Stomach smooth muscle (tissue), 2 donors: ENCODE measurements at regions not wholly inside any gene's neighbourhood (a gene's known extent, or its start where the extent isn't known, plus 50 kb on each side); places are given as distances from the start of the nearest gene placed in this dataset.

ENCODE experiments used
- H3K27ac ChIP-seq: one replicate; pipeline ENCODE4 v1.7.0; 2013; ENCODE audit warnings: mild to moderate bottlenecking, low read length, inconsistent platforms
- H3K27me3 ChIP-seq, 2 donors: one replicate each; pipeline ENCODE4 v1.7.0; 2013; ENCODE audit warnings: low read length in 2 of 2; ENCODE audit not compliant: insufficient read depth in 2 of 2, control insufficient read depth in 1 of 2
- H3K36me3 ChIP-seq, 2 donors: one replicate each; pipeline ENCODE4 v1.7.0; 2013; ENCODE audit warnings: low read length in 2 of 2; ENCODE audit not compliant: control insufficient read depth in 2 of 2, insufficient read depth in 2 of 2
- H3K4me1 ChIP-seq: one replicate; pipeline ENCODE4 v1.7.0; 2013; ENCODE audit warnings: low read length; ENCODE audit not compliant: control insufficient read depth, insufficient read depth
- H3K4me3 ChIP-seq, 2 donors: one replicate each; pipeline ENCODE4 v1.7.0; 2013; ENCODE audit warnings: low read length in 2 of 2
- H3K9ac ChIP-seq, 2 donors: one replicate each; pipeline ENCODE4 v1.7.0; 2013; ENCODE audit warnings: low read length in 2 of 2, mild to moderate bottlenecking in 1 of 2
- H3K9me3 ChIP-seq, 2 donors: one replicate each; pipeline ENCODE4 v1.7.0; 2013; ENCODE audit warnings: low read length in 2 of 2; ENCODE audit not compliant: control insufficient read depth in 2 of 2
- donor health status: healthy.
- donor health status: Pancreatic carcinoma.

GRCh38 chr20:22241609-22242008, 342.8 kb downstream of the FOXA2 start:
- H3K9ac ChIP-seq, result no peak overlapping the region
- no peak overlapping the region for H3K27ac ChIP-seq
- H3K4me3 ChIP-seq, result no peak overlapping the region
- H3K4me1 ChIP-seq, result no peaks in the 10 kb centered on the region
- H3K9me3 ChIP-seq, result no peaks in the 10 kb centered on the region
- peaks cover 0 to 6% of the 10 kb centered on the region in 2 donors for H3K27me3 ChIP-seq
- no peaks in the 10 kb centered on the region for H3K36me3 ChIP-seq

DNA sequence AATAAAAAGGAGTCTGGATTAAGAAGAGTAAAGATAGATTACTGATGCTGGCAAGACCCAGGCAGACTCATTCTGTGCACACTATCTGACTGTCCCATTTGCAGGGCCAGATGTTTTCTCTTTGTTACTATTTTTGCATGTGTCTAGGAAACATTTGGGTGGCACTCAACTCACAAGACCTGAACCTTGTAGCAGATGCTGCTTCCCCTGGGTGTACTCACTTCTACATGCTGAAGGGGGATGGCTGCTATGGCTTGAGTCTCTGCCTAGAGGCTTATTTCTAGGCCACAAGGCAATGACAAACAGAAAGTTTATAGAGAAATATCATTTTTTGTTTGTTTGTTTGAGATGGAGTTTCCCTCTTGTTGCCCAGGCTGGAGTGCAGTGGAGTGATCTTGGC, 351.4 kb downstream of the FOXA2 start:
- no peak overlapping the region for H3K27ac ChIP-seq
- no peaks in the 10 kb centered on the region for H3K4me1 ChIP-seq
- H3K4me3 ChIP-seq, result no peak overlapping the region
- no peaks in the 10 kb centered on the region for H3K27me3 ChIP-seq
- no peaks in the 10 kb centered on the region for H3K36me3 ChIP-seq
- H3K9me3 ChIP-seq, result no peaks in the 10 kb centered on the region
- H3K9ac ChIP-seq, result no peak overlapping the region

DNA sequence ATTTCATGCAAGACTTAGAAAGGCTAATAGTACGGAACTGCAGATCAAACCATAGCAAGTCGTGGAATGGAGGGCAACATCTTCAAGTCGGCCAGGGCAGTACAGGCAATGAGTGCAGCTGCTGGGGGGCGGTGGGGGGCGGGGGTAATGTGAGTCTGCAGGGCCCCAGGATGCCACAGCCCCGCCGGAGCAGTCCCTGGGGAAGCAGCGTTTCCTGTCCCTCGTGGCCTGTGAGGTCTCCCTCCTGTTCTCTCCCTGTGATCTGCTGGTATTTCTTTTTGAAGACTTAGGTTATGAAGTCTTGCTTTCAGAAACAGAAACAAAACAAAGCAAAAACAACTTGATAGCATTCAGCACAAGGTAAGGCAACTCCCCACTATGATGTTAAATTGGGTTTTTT, 351.9 kb downstream of the FOXA2 start:
- Histone ChIP-seq H3K27ac (no peak overlapping the region), H3K4me3 (no peak overlapping the region), H3K36me3 (no peaks in the 10 kb centered on the region), H3K4me1 (no peaks in the 10 kb centered on the region), H3K9ac (no peak overlapping the region), H3K27me3 (no peaks in the 10 kb centered on the region), H3K9me3 (no peaks in the 10 kb centered on the region)

DNA sequence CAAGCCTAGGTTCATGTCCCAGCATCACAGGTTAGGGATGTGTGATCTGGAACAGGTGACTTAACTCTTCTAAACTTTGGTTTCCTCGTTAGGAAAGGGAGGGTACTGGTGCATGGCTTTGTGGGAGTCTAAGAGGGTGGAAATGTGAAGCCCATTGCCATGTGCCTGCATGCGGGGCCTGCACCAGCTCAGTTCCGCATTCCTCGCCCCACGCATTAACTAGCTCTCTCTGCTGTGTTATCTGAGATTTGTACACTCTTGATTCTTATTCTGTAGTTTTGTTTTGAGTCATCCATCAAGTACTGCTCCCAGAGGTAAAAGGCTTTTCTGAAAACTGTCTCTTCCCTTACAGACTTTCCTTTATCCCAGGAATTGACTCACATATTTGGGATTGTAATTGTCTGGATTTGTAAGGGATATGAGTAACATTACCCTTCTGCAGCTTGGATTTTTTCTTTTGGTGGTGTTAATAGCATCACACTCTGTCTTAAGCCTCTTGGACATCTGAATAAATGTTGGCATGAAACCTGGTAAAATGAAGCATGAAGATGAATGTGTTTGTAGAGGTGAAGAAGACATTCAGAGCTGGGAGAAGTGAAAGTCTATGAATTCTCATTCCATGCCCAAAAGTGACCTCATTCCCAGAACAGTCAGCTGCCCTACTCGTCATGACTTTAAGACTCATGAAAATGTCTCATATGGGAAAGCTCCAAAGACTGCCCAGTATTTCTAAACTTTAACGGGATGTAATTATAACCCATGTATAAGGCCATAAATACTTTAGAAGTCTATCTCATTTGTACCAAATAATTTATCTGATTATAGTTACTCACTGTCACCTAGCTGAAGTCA, 357.3 kb downstream of the FOXA2 start:
- H3K4me3 ChIP-seq, result no peak overlapping the region
- H3K27ac ChIP-seq, result no peak overlapping the region
- no peaks in the 10 kb centered on the region for H3K36me3 ChIP-seq
- H3K9ac ChIP-seq, result no peak overlapping the region
- H3K9me3 ChIP-seq, result peaks cover 0 to 4% of the 10 kb centered on the region in 2 donors
- H3K4me1 ChIP-seq, result no peaks in the 10 kb centered on the region
- H3K27me3 ChIP-seq, result no peaks in the 10 kb centered on the region

- Histone ChIP-seq H3K9ac (no peak overlapping the region), H3K4me1 (no peaks in the 10 kb centered on the region), H3K9me3 (peaks cover 0 to 4% of the 10 kb centered on the region in 2 donors), H3K27me3 (no peaks in the 10 kb centered on the region), H3K36me3 (no peaks in the 10 kb centered on the region), H3K4me3 (no peak overlapping the region), H3K27ac (no peak overlapping the region)
Measured at GRCh38 chr20:22223236-22223635, 361.1 kb downstream of the FOXA2 start.

- Histone ChIP-seq H3K27ac (no peak overlapping the region), H3K9me3 (no peaks in the 10 kb centered on the region), H3K9ac (no peak overlapping the region)
Measured at GRCh38 chr20:22217712-22218352, 366.5 kb downstream of the FOXA2 start.

GRCh38 chr20:22216984-22217383, 367.4 kb downstream of the FOXA2 start:
- H3K27me3 ChIP-seq, result no peaks in the 10 kb centered on the region
- H3K4me3 ChIP-seq, result no peak overlapping the region
- no peak overlapping the region for H3K27ac ChIP-seq
- no peaks in the 10 kb centered on the region for H3K36me3 ChIP-seq
- no peaks in the 10 kb centered on the region for H3K9me3 ChIP-seq
- H3K4me1 ChIP-seq, result no peaks in the 10 kb centered on the region
- H3K9ac ChIP-seq, result no peak overlapping the region

More at GRCh38 chr20:22217712-22218352, 366.5 kb downstream of the FOXA2 start:
- Histone ChIP-seq H3K27me3 (no peaks in the 10 kb centered on the region), H3K4me3 (no peak overlapping the region), H3K4me1 (no peaks in the 10 kb centered on the region), H3K36me3 (no peaks in the 10 kb centered on the region)

DNA sequence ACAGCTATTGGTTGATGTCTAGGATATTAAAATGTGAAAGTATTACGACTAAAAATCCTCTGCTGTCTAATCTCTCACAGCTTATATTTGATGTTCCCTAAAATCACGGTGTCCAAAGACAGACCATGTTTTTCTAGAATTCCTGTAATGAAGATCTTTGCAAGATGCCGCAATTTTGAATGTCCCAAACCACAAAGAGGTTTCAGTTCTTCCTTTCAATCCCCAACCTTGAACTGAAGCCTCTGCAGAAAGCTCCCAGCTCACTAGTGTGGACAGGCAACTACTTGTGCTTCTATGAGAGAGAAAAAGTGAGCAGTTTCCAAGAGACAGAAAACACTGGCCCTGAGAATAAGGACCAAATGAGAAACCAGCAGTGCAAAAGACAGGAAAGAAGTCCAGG, 370.1 kb downstream of the FOXA2 start:
- no peak overlapping the region for H3K9ac ChIP-seq
- no peak overlapping the region for H3K27ac ChIP-seq
- H3K4me3 ChIP-seq, result no peak overlapping the region
- H3K27me3 ChIP-seq, result no peaks in the 10 kb centered on the region
- no peaks in the 10 kb centered on the region for H3K36me3 ChIP-seq
- H3K9me3 ChIP-seq, result no peaks in the 10 kb centered on the region
- no peaks in the 10 kb centered on the region for H3K4me1 ChIP-seq

GRCh38 chr20:22213271-22213670, 371.1 kb downstream of the FOXA2 start:
- Histone ChIP-seq H3K27me3 (no peaks in the 10 kb centered on the region), H3K36me3 (no peaks in the 10 kb centered on the region), H3K9ac (no peak overlapping the region), H3K4me1 (no peaks in the 10 kb centered on the region), H3K9me3 (no peaks in the 10 kb centered on the region), H3K27ac (no peak overlapping the region), H3K4me3 (no peak overlapping the region)

DNA sequence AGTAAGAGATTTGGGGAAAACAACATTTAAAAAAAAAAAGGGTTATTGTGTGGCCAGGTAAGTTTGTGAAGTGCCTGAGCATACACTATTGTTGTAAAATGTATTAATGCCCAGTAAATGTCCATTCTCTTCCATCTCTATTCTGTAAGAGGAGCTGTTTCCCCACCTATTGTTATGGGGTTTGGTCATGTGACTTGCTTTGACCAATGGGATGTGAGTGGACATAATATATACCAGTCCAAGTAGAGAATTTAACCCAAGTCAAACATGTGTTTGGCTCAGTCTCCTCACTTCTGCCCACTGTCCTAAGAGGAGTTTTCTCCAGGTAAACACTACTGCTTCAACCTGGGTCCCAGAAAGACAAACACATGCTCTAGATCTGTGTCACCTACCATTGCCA, 377.1 kb downstream of the FOXA2 start:
- Histone ChIP-seq H3K27me3 (no peaks in the 10 kb centered on the region), H3K9ac (no peak overlapping the region), H3K36me3 (no peaks in the 10 kb centered on the region), H3K27ac (no peak overlapping the region), H3K4me3 (no peak overlapping the region), H3K4me1 (no peaks in the 10 kb centered on the region), H3K9me3 (no peaks in the 10 kb centered on the region)

DNA sequence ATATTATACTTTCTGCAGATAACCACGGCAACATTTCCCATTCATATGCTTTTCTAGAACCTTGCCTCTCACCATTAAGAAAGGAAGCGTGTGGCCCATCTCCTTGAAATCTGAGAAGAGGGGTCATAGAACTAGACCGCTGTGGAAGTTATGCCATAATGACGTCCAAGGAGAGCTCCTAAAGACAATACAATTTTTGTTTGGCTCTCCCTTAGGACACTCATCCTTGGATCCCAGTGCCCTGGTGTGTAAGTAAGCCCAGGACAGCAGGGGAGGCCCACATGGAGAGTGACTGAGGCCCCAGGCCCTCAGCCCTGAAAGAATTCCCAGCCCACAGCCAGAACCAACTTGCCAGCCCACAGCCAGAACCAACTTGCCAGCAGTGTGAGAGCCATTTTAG, 379.6 kb downstream of the FOXA2 start:
- Histone ChIP-seq H3K4me1 (no peaks in the 10 kb centered on the region), H3K4me3 (no peak overlapping the region), H3K27ac (no peak overlapping the region), H3K27me3 (no peaks in the 10 kb centered on the region), H3K36me3 (no peaks in the 10 kb centered on the region), H3K9me3 (no peaks in the 10 kb centered on the region), H3K9ac (no peak overlapping the region)
